Bronchial epithelial cell (primary cell): ENCODE measurements at regions not wholly inside any gene's neighbourhood (a gene's known extent, or its start where the extent isn't known, plus 50 kb on each side); places are given as distances from the start of the nearest gene placed in this dataset.

ENCODE experiments used
- DNase-seq: peaks from one replicate; pipeline ENCODE4 v3.0.0-alpha.2; 2010; ENCODE audit warnings: low read depth
- FAIRE-seq: peaks from 2 replicates; lab custom pipeline; 2011; peaks lifted over from hg19 to GRCh38; lab: Jason Lieb, UNC
- H3K27me3 ChIP-seq: 2 replicates; pipeline ENCODE4 v1.5.1; 2011; ENCODE audit warnings: low read length; ENCODE audit not compliant: control insufficient read depth, insufficient read depth
- H3K36me3 ChIP-seq: 2 replicates; pipeline ENCODE4 v1.5.1; 2011; ENCODE audit warnings: low read length; ENCODE audit not compliant: control insufficient read depth, insufficient read depth
- H3K4me3 ChIP-seq: 2 replicates; pipeline ENCODE4 v1.5.1; 2011; ENCODE audit warnings: mild to moderate bottlenecking, low read depth, low read length, control low read depth
- TF ChIP-seq, protein P1 (sequence below): IDR thresholded peaks from 2 replicates; pipeline ENCODE4 v1.5.1; 2011; ENCODE audit warnings: mild to moderate bottlenecking, moderate library complexity, low read length, control low read depth, inconsistent platforms; ENCODE audit not compliant: insufficient read depth, severe bottlenecking

DNA sequence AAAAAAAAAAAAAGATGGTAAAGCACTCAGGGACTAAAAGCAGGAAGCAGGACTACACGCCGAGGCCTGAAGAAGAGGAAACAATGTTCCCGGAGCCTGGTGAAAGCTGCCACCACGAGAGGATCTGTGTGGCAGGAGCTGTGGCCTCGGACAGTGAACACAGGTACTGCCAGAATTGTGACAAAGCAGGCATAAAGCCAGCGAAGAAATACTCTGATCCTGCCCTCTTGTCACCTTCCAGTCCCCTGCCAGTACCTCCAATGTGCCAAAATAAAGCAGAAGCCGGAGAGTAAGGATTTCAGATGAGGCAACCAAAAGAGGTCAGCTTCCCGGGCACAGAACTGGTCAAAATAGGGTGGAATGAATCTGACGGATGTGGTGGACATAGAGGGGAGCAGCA is 211.5 kb upstream of the TARS1 start:
- H3K27me3 ChIP-seq, result no peaks in the 10 kb centered on the region
- TF ChIP-seq, protein P1, sequence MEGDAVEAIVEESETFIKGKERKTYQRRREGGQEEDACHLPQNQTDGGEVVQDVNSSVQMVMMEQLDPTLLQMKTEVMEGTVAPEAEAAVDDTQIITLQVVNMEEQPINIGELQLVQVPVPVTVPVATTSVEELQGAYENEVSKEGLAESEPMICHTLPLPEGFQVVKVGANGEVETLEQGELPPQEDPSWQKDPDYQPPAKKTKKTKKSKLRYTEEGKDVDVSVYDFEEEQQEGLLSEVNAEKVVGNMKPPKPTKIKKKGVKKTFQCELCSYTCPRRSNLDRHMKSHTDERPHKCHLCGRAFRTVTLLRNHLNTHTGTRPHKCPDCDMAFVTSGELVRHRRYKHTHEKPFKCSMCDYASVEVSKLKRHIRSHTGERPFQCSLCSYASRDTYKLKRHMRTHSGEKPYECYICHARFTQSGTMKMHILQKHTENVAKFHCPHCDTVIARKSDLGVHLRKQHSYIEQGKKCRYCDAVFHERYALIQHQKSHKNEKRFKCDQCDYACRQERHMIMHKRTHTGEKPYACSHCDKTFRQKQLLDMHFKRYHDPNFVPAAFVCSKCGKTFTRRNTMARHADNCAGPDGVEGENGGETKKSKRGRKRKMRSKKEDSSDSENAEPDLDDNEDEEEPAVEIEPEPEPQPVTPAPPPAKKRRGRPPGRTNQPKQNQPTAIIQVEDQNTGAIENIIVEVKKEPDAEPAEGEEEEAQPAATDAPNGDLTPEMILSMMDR, result no peak
- no peak overlapping the region for H3K4me3 ChIP-seq
- no peaks in the 10 kb centered on the region for H3K36me3 ChIP-seq
- DNase-seq (no peak), FAIRE-seq (no peak)

GRCh38 chr5:33230467-33231078 is 210.2 kb upstream of the TARS1 start:
- Histone ChIP-seq H3K27me3 (no peaks in the 10 kb centered on the region), H3K36me3 (no peaks in the 10 kb centered on the region), H3K4me3 (no peak overlapping the region)
- FAIRE-seq (no peak), DNase-seq (no peak)
- TF ChIP-seq, protein P1, result no peak

GRCh38 chr5:33231214-33231710 is 209.5 kb upstream of the TARS1 start:
- Histone ChIP-seq H3K27me3 (no peaks in the 10 kb centered on the region), H3K36me3 (no peaks in the 10 kb centered on the region), H3K4me3 (no peak overlapping the region)
- TF ChIP-seq, protein P1, result no peak
- FAIRE-seq, result no peak
- DNase-seq, result no peak

DNA sequence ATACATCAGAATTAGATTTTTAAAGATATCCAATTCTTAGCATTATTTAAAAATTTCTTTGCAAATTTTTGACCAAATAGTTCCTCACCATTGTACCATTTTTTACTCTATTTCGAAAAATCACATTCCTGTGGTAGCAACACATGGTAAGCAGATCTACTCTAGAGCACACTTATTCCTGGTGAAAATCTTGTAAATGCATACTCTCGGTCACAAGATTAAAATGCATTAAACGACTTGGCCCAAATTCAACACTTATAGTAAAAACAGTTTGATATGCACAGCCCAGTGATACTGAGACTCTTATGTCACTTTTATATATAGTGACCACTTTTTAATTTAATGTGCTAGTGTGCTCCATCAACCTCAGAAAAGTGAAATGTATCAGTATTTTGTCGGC is 208.8 kb upstream of the TARS1 start:
- DNase-seq (no peak), FAIRE-seq (no peak)
- no peak overlapping the region for H3K4me3 ChIP-seq
- H3K27me3 ChIP-seq, result no peaks in the 10 kb centered on the region
- no peaks in the 10 kb centered on the region for H3K36me3 ChIP-seq
- TF ChIP-seq, protein P1, result no peak

GRCh38 chr5:33232731-33233505 is 207.8 kb upstream of the TARS1 start:
- no peak for DNase-seq
- Histone ChIP-seq H3K4me3 (no peak overlapping the region), H3K36me3 (no peaks in the 10 kb centered on the region), H3K27me3 (no peaks in the 10 kb centered on the region)
- TF ChIP-seq, protein P1, result no peak
- no peak for FAIRE-seq

DNA sequence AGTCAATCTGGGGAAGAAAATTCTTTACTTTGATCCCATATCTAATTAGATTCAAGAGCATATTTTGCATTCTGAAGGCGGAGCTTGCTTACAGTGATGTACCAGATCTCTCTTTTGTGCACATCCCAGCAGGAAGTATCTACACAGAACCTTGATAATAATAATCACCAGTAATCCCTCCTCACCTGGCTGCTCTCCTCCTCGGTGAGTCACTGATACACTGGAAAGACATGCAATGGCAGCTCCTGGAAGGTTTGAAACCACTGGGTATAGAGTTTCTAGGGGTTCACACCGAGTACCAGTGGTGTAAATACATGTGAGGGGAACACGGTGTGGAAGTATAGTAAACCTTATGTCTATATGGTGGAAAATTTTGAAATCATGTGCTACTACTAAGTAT is 205.5 kb upstream of the TARS1 start:
- FAIRE-seq, result no peak
- no peaks in the 10 kb centered on the region for H3K27me3 ChIP-seq
- H3K36me3 ChIP-seq, result no peaks in the 10 kb centered on the region
- no peak overlapping the region for H3K4me3 ChIP-seq
- DNase-seq, result peak; percentile 54
- TF ChIP-seq, protein P1, result no peak
